Tibial artery (tissue), 4 donors: ENCODE measurements at regions not wholly inside any gene's neighbourhood (a gene's known extent, or its start where the extent isn't known, plus 50 kb on each side); places are given as distances from the start of the nearest gene placed in this dataset.
A peak's percentile ranks its signal among the peaks of the same experiment; 100 is the strongest.

Experiments used
- DNase-seq, 2 donors: peaks; one replicate each; pipeline ENCODE4 v3.0.0-alpha.2; 2019
- H3K27ac ChIP-seq, 2 donors: fragments of 200-600 bp; sonication (generic) in 1 of 2; 1 replicate in 1 of 2; 2 replicates in 1 of 2; pipeline ENCODE4 v1.5.1; 2018 to 2019; ENCODE audit warnings: mild to moderate bottlenecking in 1 of 2
- H3K27me3 ChIP-seq, 2 donors: fragments of 200-600 bp; sonication (generic) in 1 of 2; one replicate each; pipeline versions ENCODE4 v1.5.1 to v1.6.0; 2016 to 2019
- H3K36me3 ChIP-seq, 3 donors: fragments of 200-600 bp; sonication (generic) in 2 of 3; one replicate each; pipeline ENCODE4 v1.5.1; 2016 to 2019; ENCODE audit warnings: mild to moderate bottlenecking in 2 of 3
- H3K4me1 ChIP-seq, 4 donors: fragments of 200-600 bp; sonication (generic) in 2 of 4; 1 replicate in 3 of 4; 2 replicates in 1 of 4; pipeline ENCODE4 v1.5.1; 2016 to 2019
- H3K4me3 ChIP-seq, 2 donors: fragments of 200-600 bp; sonication (generic) in 1 of 2; 1 replicate in 1 of 2; 2 replicates in 1 of 2; pipeline ENCODE4 v1.5.1; 2018 to 2019; ENCODE audit warnings: mild to moderate bottlenecking in 2 of 2
- H3K9me3 ChIP-seq, 3 donors: fragments of 200-600 bp; sonication (generic) in 1 of 3; one replicate each; pipeline ENCODE4 v1.5.1; 2016 to 2019
- intact Hi-C: fragments of 100-400 bp; cut with DNase I; formaldehyde crosslinking; loops from one replicate; pipeline ENCODE4 v1.15.0; 2023; ENCODE audit warnings: low total_unique reads
- TF ChIP-seq, protein P1 (sequence below), 2 experiments: fragments of 200-600 bp in 1 of 2; fragments of 450-650 bp in 1 of 2; IDR thresholded peaks; one replicate each; pipeline ENCODE4 v1.5.1; 2017 to 2019; ENCODE audit warnings: antibody characterized with exemption in 2 of 2, mild to moderate bottlenecking in 1 of 2, moderate library complexity in 1 of 2

DNA sequence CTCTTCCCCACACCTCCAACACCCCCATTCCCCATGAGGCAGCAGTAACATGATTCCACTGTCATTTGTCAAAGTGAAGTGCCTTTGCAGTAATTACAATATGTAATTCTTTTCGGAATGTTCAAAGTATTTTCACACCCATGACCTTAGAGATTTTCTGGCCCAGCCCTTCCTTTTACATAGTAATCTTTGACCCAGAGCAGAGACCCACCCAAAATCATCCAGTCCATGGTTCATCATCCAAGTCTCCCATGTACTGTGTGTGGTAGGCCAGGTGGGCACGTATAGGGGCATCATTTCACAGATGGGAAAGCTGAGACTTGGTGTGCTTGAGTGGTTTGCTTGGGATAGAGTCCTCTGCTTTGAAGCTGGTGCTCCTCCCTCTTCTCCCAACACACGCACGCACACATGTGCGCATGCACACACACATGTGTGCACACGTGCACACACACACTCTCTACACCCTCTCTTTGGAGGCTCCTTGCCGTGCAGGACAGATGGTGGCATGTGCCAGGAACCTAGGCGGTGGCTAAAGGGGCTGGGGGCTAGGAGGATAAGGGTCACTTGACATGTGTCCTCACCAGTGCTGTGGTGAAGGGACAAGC lies 284.7 kb upstream of the ROPN1 start:
- intact Hi-C loops, result no loop called here
- no peaks in the 10 kb centered on the region for H3K9me3 ChIP-seq

DNA sequence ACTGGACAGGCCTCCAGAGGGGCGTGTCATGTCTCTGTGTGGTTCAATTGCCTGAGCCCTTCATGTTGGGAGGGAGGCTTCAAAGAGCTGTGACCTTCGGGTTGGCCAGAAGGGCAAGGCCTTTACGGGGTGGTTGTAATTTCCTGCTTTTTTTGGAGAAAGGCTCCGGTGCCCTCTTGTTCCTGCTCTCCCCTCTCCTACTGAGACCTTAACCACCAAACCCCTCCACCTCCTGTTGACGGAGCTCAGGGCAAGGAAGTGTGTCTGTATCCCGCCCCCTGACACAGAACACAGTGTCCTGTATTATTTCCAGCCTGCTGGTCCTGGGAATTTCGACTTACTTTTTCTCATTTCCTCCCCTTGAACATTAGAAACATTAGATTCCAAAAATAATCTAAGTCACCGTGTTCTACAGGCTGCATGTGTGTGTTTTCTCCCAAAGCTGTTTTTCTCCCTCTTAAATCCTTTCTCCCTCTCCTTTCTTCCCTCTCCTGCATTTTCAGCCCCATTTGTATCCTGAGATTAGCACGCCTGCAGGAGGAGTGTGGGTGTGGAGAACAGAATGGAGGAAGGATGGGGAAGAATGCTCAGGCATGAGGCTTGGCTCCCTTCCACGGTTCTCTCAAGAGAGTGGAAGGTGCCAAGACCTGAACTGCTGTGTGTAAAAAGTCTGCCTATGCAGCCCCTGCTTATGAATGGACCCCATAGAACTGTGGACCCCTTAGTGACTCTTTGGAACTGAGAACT lies 285.4 kb upstream of the ROPN1 start:
- H3K4me3 ChIP-seq, result no peak overlapping the region
- intact Hi-C loops, result no loop called here
- no peaks in the 10 kb centered on the region for H3K27me3 ChIP-seq
- DNase-seq, result peak; percentile 63 to 84
- no peaks in the 10 kb centered on the region for H3K9me3 ChIP-seq
- H3K4me1 ChIP-seq, result peaks cover 4 to 100% (median 94%) of the 10 kb centered on the region in 4 donors
- H3K27ac ChIP-seq, result peak overlapping the region; percentile 83 to 89
- H3K36me3 ChIP-seq, result no peaks in the 10 kb centered on the region
- TF ChIP-seq, protein P1, sequence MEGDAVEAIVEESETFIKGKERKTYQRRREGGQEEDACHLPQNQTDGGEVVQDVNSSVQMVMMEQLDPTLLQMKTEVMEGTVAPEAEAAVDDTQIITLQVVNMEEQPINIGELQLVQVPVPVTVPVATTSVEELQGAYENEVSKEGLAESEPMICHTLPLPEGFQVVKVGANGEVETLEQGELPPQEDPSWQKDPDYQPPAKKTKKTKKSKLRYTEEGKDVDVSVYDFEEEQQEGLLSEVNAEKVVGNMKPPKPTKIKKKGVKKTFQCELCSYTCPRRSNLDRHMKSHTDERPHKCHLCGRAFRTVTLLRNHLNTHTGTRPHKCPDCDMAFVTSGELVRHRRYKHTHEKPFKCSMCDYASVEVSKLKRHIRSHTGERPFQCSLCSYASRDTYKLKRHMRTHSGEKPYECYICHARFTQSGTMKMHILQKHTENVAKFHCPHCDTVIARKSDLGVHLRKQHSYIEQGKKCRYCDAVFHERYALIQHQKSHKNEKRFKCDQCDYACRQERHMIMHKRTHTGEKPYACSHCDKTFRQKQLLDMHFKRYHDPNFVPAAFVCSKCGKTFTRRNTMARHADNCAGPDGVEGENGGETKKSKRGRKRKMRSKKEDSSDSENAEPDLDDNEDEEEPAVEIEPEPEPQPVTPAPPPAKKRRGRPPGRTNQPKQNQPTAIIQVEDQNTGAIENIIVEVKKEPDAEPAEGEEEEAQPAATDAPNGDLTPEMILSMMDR (IDR thresholded peaks at IDR 0.05), result peak in 1 of 2 experiments; percentile 7

More for the DNA sequence above, 284.7 kb upstream of the ROPN1 start:
- no peak overlapping the region for H3K4me3 ChIP-seq
- peak overlapping the region; percentile 83 to 89 for H3K27ac ChIP-seq
- peak in 1 of 2 donors; percentile 63 for DNase-seq
- H3K36me3 ChIP-seq, result no peaks in the 10 kb centered on the region
- no peaks in the 10 kb centered on the region for H3K27me3 ChIP-seq
- TF ChIP-seq, protein P1 (IDR thresholded peaks at IDR 0.05), result no peak
- H3K4me1 ChIP-seq, result peaks cover 4 to 100% (median 95%) of the 10 kb centered on the region in 4 donors

DNA sequence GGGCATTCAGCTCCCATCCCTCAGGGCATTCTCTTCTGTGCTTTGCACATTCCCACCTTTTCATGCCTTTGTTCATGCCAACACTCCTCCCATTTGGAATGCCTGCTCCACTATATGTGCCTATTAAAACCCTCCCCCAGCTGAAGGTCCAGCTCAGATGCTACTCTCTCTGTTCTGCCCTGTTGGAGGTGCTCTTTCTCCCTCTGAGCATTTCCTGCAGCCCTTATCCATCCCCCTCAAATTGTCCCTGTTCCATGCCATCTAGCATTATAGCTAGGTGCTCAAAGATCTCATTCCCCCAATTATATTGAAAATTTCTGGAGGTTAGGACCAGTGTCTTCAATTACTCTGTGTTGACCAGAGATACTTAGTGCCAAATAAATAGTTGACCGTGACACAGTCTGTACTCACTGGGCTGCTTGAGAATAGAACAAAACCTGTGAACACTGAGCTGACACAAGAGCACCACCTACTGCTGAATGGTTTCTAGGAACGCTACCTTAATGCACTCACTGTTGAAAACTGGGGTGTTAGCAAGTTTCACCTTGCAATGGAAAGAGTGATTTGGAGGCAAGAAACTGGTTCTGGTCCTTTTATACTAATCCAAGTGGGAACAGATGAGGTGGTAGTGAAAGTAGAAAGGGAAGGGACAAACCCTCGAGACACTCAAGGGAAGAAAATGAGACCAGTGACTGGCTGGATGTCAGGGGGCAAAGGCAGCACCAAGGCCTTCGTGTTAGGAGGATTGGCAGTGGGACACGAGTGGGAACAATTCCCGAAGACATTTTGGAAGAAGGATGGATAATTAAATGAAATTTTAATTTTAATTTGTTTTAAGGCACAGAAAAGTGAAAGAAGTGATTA lies 289.8 kb upstream of the ROPN1 start:
- DNase-seq, result no peak
- Histone ChIP-seq H3K4me1 (peaks cover 4 to 99% (median 82%) of the 10 kb centered on the region in 4 donors), H3K36me3 (no peaks in the 10 kb centered on the region), H3K9me3 (no peaks in the 10 kb centered on the region), H3K27me3 (no peaks in the 10 kb centered on the region), H3K27ac (peak overlapping the region; percentile 83 to 89), H3K4me3 (no peak overlapping the region)
- TF ChIP-seq, protein P1 (IDR thresholded peaks at IDR 0.05), result peak; percentile 52 to 60
- intact Hi-C loops, result loop anchor here (5.0 kb wide), 3 partner anchors 199 to 264 kb away; partner anchors contain the start of gene KALRN

DNA sequence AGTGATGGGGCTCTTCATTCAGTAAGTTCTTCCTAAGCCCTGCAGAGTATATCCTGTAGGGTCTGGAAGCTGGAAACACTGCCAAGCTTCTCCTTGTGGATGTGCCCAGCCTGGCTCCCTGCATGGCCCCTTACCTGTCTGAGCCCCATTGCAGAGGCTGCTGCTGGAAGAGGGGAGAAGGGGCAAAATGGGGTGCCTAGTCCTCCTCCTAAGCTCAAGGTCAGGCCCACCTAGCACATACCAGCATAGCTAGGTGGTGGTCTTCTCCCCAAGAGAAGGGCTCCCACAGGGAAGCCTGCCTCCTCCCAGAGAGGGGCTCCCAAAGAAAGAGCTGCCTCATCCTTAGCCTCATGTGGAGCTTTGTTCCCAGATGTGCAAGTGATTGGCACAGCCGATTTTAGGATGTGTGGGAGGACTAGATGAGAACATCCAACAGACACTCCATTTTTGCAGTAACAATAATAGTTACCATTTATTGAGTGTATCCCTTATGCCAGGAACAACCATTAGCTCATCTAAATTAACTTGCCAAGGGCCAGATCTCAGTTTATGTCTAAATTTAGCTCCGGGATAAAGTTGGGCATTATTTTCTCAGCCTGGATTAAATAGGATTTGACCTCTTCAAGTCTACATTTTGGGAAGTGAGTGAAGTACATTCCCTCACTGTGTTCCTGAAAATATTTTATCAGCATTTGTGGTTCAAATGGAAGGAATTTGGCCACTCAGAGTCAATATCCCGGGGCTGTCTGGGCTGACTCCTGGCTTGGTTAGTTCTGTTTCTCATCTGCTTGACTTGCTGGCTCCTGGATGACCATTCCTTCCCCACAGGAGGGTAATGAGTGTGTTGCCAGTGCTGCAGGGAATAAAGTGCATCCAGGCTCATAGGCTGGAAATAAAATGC lies 291.1 kb upstream of the ROPN1 start:
- intact Hi-C loops, result loop anchor here (5.0 kb wide), 3 partner anchors 201 to 266 kb away; partner anchors contain the start of gene KALRN
- DNase-seq, result no peak
- no peaks in the 10 kb centered on the region for H3K27me3 ChIP-seq
- H3K27ac ChIP-seq, result peak overlapping the region; percentile 83 to 89
- no peak overlapping the region for H3K4me3 ChIP-seq
- peaks cover 4 to 94% (median 71%) of the 10 kb centered on the region in 4 donors for H3K4me1 ChIP-seq
- no peaks in the 10 kb centered on the region for H3K9me3 ChIP-seq
- TF ChIP-seq, protein P1 (IDR thresholded peaks at IDR 0.05), result no peak
- no peaks in the 10 kb centered on the region for H3K36me3 ChIP-seq
